Progenitor cell of endocrine pancreas (in vitro differentiated cells): ENCODE measurements at regions not wholly inside any gene's neighbourhood (a gene's known extent, or its start where the extent isn't known, plus 50 kb on each side); places are given as distances from the start of the nearest gene placed in this dataset.

Experiments used
- DNase-seq: peaks from one replicate; pipeline ENCODE4 v3.0.0; 2021; ENCODE audit warnings: low spot score; ENCODE audit not compliant: unreplicated experiment
- H3K27ac Mint-ChIP-seq: 2 replicates; pipeline ENCODE4 v1.8.0; 2021; ENCODE audit warnings: mild to moderate bottlenecking, moderate library complexity, mixed read lengths
- H3K27me3 Mint-ChIP-seq: 2 replicates; pipeline ENCODE4 v1.8.0; 2021; ENCODE audit warnings: mixed read lengths
- H3K36me3 Mint-ChIP-seq: 2 replicates; pipeline ENCODE4 v1.8.0; 2022; ENCODE audit warnings: mixed read lengths; ENCODE audit not compliant: insufficient read depth
- H3K4me1 Mint-ChIP-seq: 2 replicates; pipeline ENCODE4 v1.8.0; 2021; ENCODE audit warnings: low read depth, mixed read lengths
- H3K4me3 Mint-ChIP-seq: 2 replicates; pipeline ENCODE4 v1.8.0; 2021; ENCODE audit warnings: low read depth, mild to moderate bottlenecking, moderate library complexity, mixed read lengths
- H3K9me3 Mint-ChIP-seq: 2 replicates; pipeline ENCODE4 v1.8.0; 2021; ENCODE audit warnings: low read depth, mixed read lengths
- CTCF ChIP-seq: fragments of 200-600 bp; sonication (generic); IDR thresholded peaks from one replicate; pipeline ENCODE4 v1.5.0; 2021; ENCODE audit warnings: antibody characterized with exemption, mild to moderate bottlenecking; ENCODE audit not compliant: unreplicated experiment

GRCh38 chr22:49585461-49586243, 242.0 kb downstream of the BRD1 start:
- no peak overlapping the region for H3K4me3 Mint-ChIP-seq
- no peak for TF ChIP-seq CTCF
- no peaks in the 10 kb centered on the region for H3K4me1 Mint-ChIP-seq

GRCh38 chr22:49583886-49584505, 243.7 kb downstream of the BRD1 start:
- no peaks in the 10 kb centered on the region for H3K36me3 Mint-ChIP-seq
- TF ChIP-seq CTCF, result no peak
- H3K27ac Mint-ChIP-seq, result no peak overlapping the region
- no peak overlapping the region for H3K4me3 Mint-ChIP-seq
- DNase-seq, result no peak
- H3K4me1 Mint-ChIP-seq, result no peaks in the 10 kb centered on the region
- H3K27me3 Mint-ChIP-seq, result peaks cover 9% of the 10 kb centered on the region
- no peaks in the 10 kb centered on the region for H3K9me3 Mint-ChIP-seq

More at GRCh38 chr22:49585461-49586243, 242.0 kb downstream of the BRD1 start:
- DNase-seq, result no peak
- H3K36me3 Mint-ChIP-seq, result no peaks in the 10 kb centered on the region
- no peak overlapping the region for H3K27ac Mint-ChIP-seq
- H3K9me3 Mint-ChIP-seq, result no peaks in the 10 kb centered on the region
- peaks cover 9% of the 10 kb centered on the region for H3K27me3 Mint-ChIP-seq

DNA sequence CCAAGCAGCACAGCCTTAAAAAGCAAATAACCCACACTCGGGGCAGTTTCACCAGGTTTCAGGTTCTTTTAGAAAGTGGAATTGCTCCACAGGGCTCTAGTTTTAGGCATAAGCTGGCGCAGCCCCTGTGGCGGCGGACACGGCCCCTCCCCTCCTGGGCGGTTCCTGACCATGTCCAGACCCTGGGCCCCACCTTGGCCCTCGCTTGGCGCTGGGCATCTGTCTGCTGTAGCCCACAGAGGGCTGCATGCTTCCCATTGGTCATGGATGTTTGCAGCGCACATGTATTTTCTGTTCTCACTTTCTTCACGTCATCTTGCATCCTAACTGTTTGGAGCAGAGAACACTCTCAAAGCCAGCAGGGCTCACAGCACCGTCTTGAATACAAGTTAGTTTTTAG, 244.3 kb downstream of the BRD1 start:
- H3K4me3 Mint-ChIP-seq, result no peak overlapping the region
- no peak for TF ChIP-seq CTCF
- DNase-seq, result no peak
- H3K36me3 Mint-ChIP-seq, result no peaks in the 10 kb centered on the region
- no peaks in the 10 kb centered on the region for H3K4me1 Mint-ChIP-seq
- H3K27me3 Mint-ChIP-seq, result peaks cover 9% of the 10 kb centered on the region
- no peak overlapping the region for H3K27ac Mint-ChIP-seq
- H3K9me3 Mint-ChIP-seq, result no peaks in the 10 kb centered on the region

- DNase-seq, result no peak
- no peaks in the 10 kb centered on the region for H3K9me3 Mint-ChIP-seq
- no peak overlapping the region for H3K27ac Mint-ChIP-seq
- H3K36me3 Mint-ChIP-seq, result no peaks in the 10 kb centered on the region
- no peaks in the 10 kb centered on the region for H3K4me1 Mint-ChIP-seq
- no peak overlapping the region for H3K4me3 Mint-ChIP-seq
- no peak for TF ChIP-seq CTCF
- H3K27me3 Mint-ChIP-seq, result peaks cover 9% of the 10 kb centered on the region
Observed at GRCh38 chr22:49582678-49583077, 245.0 kb downstream of the BRD1 start.

DNA sequence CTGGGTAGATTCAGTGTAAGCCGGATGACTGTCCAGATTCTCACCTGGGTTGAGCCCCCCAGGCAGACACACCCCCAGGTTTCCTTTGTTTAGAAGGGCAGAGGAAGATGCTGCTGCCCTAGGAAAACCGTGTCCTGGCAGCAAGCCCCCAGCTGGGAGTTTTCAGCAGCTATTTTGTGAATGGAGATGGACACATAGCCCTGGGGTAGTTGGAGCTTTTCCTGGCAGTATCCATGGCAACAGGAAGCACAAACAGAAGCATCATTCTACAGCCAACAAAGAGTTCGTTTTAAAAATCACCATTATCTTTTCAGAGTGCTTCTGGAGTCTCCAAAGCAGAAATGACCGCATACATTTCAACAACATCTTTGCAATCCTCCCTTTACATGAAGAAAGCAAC, 245.5 kb downstream of the BRD1 start:
- Mint-ChIP-seq H3K4me1 (no peaks in the 10 kb centered on the region), H3K27me3 (peaks cover 9% of the 10 kb centered on the region), H3K4me3 (no peak overlapping the region), H3K27ac (no peak overlapping the region), H3K36me3 (no peaks in the 10 kb centered on the region), H3K9me3 (no peaks in the 10 kb centered on the region)
- no peak for TF ChIP-seq CTCF
- DNase-seq, result no peak
